Right atrium auricular region (tissue), 2 donors: ENCODE measurements at regions not wholly inside any gene's neighbourhood (a gene's known extent, or its start where the extent isn't known, plus 50 kb on each side); places are given as distances from the start of the nearest gene placed in this dataset.

Experiments used
- DNase-seq: peaks from one replicate; pipeline ENCODE4 v3.0.0-alpha.2; 2019; ENCODE audit warnings: low spot score
- H3K27ac ChIP-seq, 2 donors: fragments of 200-600 bp; sonication (generic); 1 replicate in 1 of 2; 2 replicates in 1 of 2; pipeline ENCODE4 v1.5.1; 2016 to 2019
- H3K27me3 ChIP-seq, 2 donors: fragments of 200-600 bp; sonication (generic); one replicate each; pipeline versions ENCODE4 v1.5.1 to v1.6.0; 2017 to 2019
- H3K36me3 ChIP-seq: fragments of 200-600 bp; sonication (generic); one replicate; pipeline ENCODE4 v1.5.1; 2016
- H3K4me1 ChIP-seq, 2 donors: fragments of 200-600 bp; sonication (generic); one replicate each; pipeline versions ENCODE4 v1.5.1 to v1.6.0; 2017 to 2019
- H3K4me3 ChIP-seq, 2 donors: fragments of 200-600 bp; sonication (generic); 1 replicate in 1 of 2; 2 replicates in 1 of 2; pipeline ENCODE4 v1.5.1; 2017 to 2019; ENCODE audit warnings: mild to moderate bottlenecking in 1 of 2, moderate library complexity in 1 of 2
- H3K9me3 ChIP-seq, 2 donors: fragments of 200-600 bp; sonication (generic); one replicate each; pipeline ENCODE4 v1.5.1; 2019
- CTCF ChIP-seq, 2 donors: fragments of 200-600 bp; sonication (generic); IDR thresholded peaks; one replicate each; pipeline ENCODE4 v1.5.1; 2019; ENCODE audit warnings: antibody characterized with exemption in 2 of 2

GRCh38 chr5:153308282-153308681 lies 182.2 kb upstream of the GRIA1 start:
- H3K27ac ChIP-seq = no peak overlapping the region
- no peak for DNase-seq
- no peaks in the 10 kb centered on the region for H3K27me3 ChIP-seq
- no peaks in the 10 kb centered on the region for H3K9me3 ChIP-seq
- no peaks in the 10 kb centered on the region for H3K36me3 ChIP-seq
- no peak for TF ChIP-seq CTCF (IDR thresholded peaks at IDR 0.05)
- H3K4me3 ChIP-seq = no peak overlapping the region
- no peaks in the 10 kb centered on the region for H3K4me1 ChIP-seq

- H3K9me3 ChIP-seq = no peaks in the 10 kb centered on the region
- H3K27me3 ChIP-seq = no peaks in the 10 kb centered on the region
- TF ChIP-seq CTCF (IDR thresholded peaks at IDR 0.05) = no peak
- no peak overlapping the region for H3K4me3 ChIP-seq
- H3K36me3 ChIP-seq = no peaks in the 10 kb centered on the region
- no peaks in the 10 kb centered on the region for H3K4me1 ChIP-seq
- H3K27ac ChIP-seq = no peak overlapping the region
- DNase-seq = no peak
These were observed 171.9 kb upstream of the GRIA1 start for GRCh38 chr5:153318556-153318955.

GRCh38 chr5:153321478-153321877 lies 169.0 kb upstream of the GRIA1 start:
- Histone ChIP-seq H3K27me3 (no peaks in the 10 kb centered on the region), H3K9me3 (no peaks in the 10 kb centered on the region), H3K36me3 (no peaks in the 10 kb centered on the region), H3K4me3 (no peak overlapping the region), H3K27ac (no peak overlapping the region), H3K4me1 (no peaks in the 10 kb centered on the region)
- TF ChIP-seq CTCF (IDR thresholded peaks at IDR 0.05) = no peak
- DNase-seq = no peak

- H3K9me3 ChIP-seq = no peaks in the 10 kb centered on the region
- DNase-seq = no peak
- H3K27me3 ChIP-seq = no peaks in the 10 kb centered on the region
- no peak for TF ChIP-seq CTCF (IDR thresholded peaks at IDR 0.05)
- H3K36me3 ChIP-seq = no peaks in the 10 kb centered on the region
- H3K27ac ChIP-seq = no peak overlapping the region
- no peak overlapping the region for H3K4me3 ChIP-seq
- no peaks in the 10 kb centered on the region for H3K4me1 ChIP-seq
These were observed 150.3 kb upstream of the GRIA1 start for GRCh38 chr5:153340139-153340538.

- no peak for TF ChIP-seq CTCF (IDR thresholded peaks at IDR 0.05)
- Histone ChIP-seq H3K36me3 (no peaks in the 10 kb centered on the region), H3K4me1 (no peaks in the 10 kb centered on the region), H3K9me3 (no peaks in the 10 kb centered on the region), H3K4me3 (no peak overlapping the region), H3K27ac (no peak overlapping the region), H3K27me3 (no peaks in the 10 kb centered on the region)
- DNase-seq = no peak
These were observed 149.7 kb upstream of the GRIA1 start for GRCh38 chr5:153340738-153341137.

- H3K27me3 ChIP-seq = no peaks in the 10 kb centered on the region
- no peaks in the 10 kb centered on the region for H3K9me3 ChIP-seq
- DNase-seq = no peak
- no peak overlapping the region for H3K27ac ChIP-seq
- no peak overlapping the region for H3K4me3 ChIP-seq
- no peaks in the 10 kb centered on the region for H3K36me3 ChIP-seq
- TF ChIP-seq CTCF (IDR thresholded peaks at IDR 0.05) = no peak
- H3K4me1 ChIP-seq = no peaks in the 10 kb centered on the region
These were observed 148.0 kb upstream of the GRIA1 start for GRCh38 chr5:153342487-153342886.
